ENCODE measurements at regions not wholly inside any gene's neighbourhood (a gene's known extent, or its start where the extent isn't known, plus 50 kb on each side); places are given as distances from the start of the nearest gene placed in this dataset.

GRCh38 chr9:17955409-17955808 is 376.5 kb downstream of the SH3GL2 start:
- intact Hi-C loops (cut with DNase I): no loop called here
- Histone ChIP-seq H3K27ac (no peak overlapping the region), H3K4me3 (no peak overlapping the region), H3K4me1 (replicated peaks) (no peaks in the 10 kb centered on the region), H3K36me3 (no peaks in the 10 kb centered on the region), H3K9me3 (no peaks in the 10 kb centered on the region), H3K27me3 (replicated peaks; ENCODE audit: insufficient read depth) (no peaks in the 10 kb centered on the region)
- DNase-seq (ENCODE audit: low spot score): no peak
- WGBS: 50% methylated on average over 2 of the region's 2 CpGs
- TF ChIP-seq, protein P1, sequence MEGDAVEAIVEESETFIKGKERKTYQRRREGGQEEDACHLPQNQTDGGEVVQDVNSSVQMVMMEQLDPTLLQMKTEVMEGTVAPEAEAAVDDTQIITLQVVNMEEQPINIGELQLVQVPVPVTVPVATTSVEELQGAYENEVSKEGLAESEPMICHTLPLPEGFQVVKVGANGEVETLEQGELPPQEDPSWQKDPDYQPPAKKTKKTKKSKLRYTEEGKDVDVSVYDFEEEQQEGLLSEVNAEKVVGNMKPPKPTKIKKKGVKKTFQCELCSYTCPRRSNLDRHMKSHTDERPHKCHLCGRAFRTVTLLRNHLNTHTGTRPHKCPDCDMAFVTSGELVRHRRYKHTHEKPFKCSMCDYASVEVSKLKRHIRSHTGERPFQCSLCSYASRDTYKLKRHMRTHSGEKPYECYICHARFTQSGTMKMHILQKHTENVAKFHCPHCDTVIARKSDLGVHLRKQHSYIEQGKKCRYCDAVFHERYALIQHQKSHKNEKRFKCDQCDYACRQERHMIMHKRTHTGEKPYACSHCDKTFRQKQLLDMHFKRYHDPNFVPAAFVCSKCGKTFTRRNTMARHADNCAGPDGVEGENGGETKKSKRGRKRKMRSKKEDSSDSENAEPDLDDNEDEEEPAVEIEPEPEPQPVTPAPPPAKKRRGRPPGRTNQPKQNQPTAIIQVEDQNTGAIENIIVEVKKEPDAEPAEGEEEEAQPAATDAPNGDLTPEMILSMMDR (IDR thresholded peaks at IDR 0.05): no peak
- no peak for TF ChIP-seq POLR2A (IDR thresholded peaks at IDR 0.05)
- TF ChIP-seq POLR2AphosphoS5 (IDR thresholded peaks at IDR 0.05): no peak

DNA sequence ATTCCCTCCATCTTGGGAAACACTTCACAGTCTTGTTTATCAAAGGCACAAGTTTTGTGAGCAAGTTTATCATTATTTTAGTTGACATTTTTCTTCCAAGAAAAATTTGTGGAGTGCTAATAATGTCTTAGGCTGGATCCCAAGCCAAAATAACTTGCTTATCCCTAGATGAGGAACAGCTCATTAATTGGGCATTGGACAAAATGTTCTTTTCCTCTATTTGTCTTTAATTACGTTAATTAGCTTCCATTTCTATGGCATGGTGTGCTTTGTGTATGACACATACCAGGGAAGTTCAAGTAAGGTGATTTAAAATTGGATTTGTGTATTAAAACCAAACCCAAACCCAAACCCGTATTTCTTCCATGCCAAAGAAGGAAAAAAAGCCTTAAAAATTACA is 379.5 kb downstream of the SH3GL2 start:
- 57% methylated on average over 2 of the region's 2 CpGs for WGBS
- H3K27ac ChIP-seq: no peak overlapping the region
- no peak for DNase-seq (ENCODE audit: low spot score)
- no peak overlapping the region for H3K4me3 ChIP-seq
- no peaks in the 10 kb centered on the region for H3K4me1 ChIP-seq (replicated peaks)
- no peaks in the 10 kb centered on the region for H3K36me3 ChIP-seq
- TF ChIP-seq POLR2AphosphoS5 (IDR thresholded peaks at IDR 0.05): no peak
- no peak for TF ChIP-seq POLR2A (IDR thresholded peaks at IDR 0.05)
- TF ChIP-seq, protein P1 (IDR thresholded peaks at IDR 0.05): no peak
- no peaks in the 10 kb centered on the region for H3K9me3 ChIP-seq
- H3K27me3 ChIP-seq (replicated peaks; ENCODE audit: insufficient read depth): no peaks in the 10 kb centered on the region
- intact Hi-C loops (cut with DNase I): no loop called here

GRCh38 chr9:17962747-17963146 is 383.9 kb downstream of the SH3GL2 start:
- no peaks in the 10 kb centered on the region for H3K27me3 ChIP-seq (replicated peaks; ENCODE audit: insufficient read depth)
- no peak for DNase-seq (ENCODE audit: low spot score)
- WGBS: 46% methylated on average over 3 of the region's 3 CpGs
- TF ChIP-seq, protein P1 (IDR thresholded peaks at IDR 0.05): no peak
- TF ChIP-seq POLR2AphosphoS5 (IDR thresholded peaks at IDR 0.05): no peak
- no peak for TF ChIP-seq POLR2A (IDR thresholded peaks at IDR 0.05)
- H3K36me3 ChIP-seq: no peaks in the 10 kb centered on the region
- H3K27ac ChIP-seq: no peak overlapping the region
- no peak overlapping the region for H3K4me3 ChIP-seq
- no peaks in the 10 kb centered on the region for H3K9me3 ChIP-seq
- no peaks in the 10 kb centered on the region for H3K4me1 ChIP-seq (replicated peaks)
- intact Hi-C loops (cut with DNase I): no loop called here

DNA sequence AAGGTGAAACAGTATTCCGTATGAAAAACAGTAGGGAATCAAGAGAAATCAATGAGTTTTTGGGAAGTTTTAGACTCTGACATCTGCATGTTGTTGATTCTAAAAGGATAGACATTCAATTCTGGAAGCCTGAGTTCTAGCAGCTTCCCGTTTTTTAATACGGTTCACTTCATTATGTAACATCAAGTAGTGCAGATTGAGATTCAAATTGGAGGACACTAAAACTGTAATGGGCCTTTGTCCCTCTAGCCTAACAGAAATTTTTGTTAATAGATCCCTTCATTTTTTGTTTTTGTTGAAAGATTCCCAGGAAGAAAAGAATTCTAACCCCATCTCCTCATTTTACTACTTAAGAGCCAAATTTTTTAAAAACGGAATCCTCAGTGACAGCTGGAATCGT is 384.6 kb downstream of the SH3GL2 start:
- Histone ChIP-seq H3K9me3 (no peaks in the 10 kb centered on the region), H3K27me3 (replicated peaks; ENCODE audit: insufficient read depth) (no peaks in the 10 kb centered on the region), H3K36me3 (no peaks in the 10 kb centered on the region), H3K27ac (no peak overlapping the region), H3K4me1 (replicated peaks) (no peaks in the 10 kb centered on the region), H3K4me3 (no peak overlapping the region)
- DNase-seq (ENCODE audit: low spot score): no peak
- intact Hi-C loops (cut with DNase I): no loop called here
- TF ChIP-seq, protein P1 (IDR thresholded peaks at IDR 0.05): no peak
- TF ChIP-seq POLR2AphosphoS5 (IDR thresholded peaks at IDR 0.05) (no peak), POLR2A (IDR thresholded peaks at IDR 0.05) (no peak)
- WGBS: 54% methylated on average over 5 of the region's 5 CpGs

DNA sequence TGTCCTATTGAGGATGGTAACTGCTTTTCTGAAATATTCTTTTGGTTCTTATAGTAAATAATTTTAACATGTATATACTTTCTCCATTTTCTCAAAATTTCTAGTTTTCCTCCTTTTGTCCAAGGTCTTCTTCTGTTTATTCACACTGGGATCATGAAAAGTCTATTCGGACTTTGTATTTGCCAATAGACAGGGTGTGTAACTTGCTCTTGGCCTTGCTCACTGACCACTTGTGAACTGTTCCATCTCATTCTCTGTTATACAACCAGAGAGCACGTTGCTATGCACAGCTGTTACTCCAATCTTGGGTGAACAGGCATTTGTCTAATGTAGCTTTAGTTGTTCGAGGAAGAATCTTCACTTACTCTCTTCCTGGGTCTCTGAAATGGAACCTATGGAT is 388.9 kb downstream of the SH3GL2 start:
- no peak overlapping the region for H3K4me3 ChIP-seq
- H3K4me1 ChIP-seq (replicated peaks): no peaks in the 10 kb centered on the region
- no peak overlapping the region for H3K27ac ChIP-seq
- H3K27me3 ChIP-seq (replicated peaks; ENCODE audit: insufficient read depth): no peaks in the 10 kb centered on the region
- TF ChIP-seq, protein P1 (IDR thresholded peaks at IDR 0.05): no peak
- TF ChIP-seq POLR2A (IDR thresholded peaks at IDR 0.05): no peak
- no peak for TF ChIP-seq POLR2AphosphoS5 (IDR thresholded peaks at IDR 0.05)
- no peaks in the 10 kb centered on the region for H3K9me3 ChIP-seq
- no peak for DNase-seq (ENCODE audit: low spot score)
- no peaks in the 10 kb centered on the region for H3K36me3 ChIP-seq
- WGBS: 49% methylated on average over 3 of the region's 3 CpGs
- intact Hi-C loops (cut with DNase I): no loop called here

Data from prostate gland (tissue), 2 donors.